GM23338 (cell line): ENCODE measurements at regions not wholly inside any gene's neighbourhood (a gene's known extent, or its start where the extent isn't known, plus 50 kb on each side); places are given as distances from the start of the nearest gene placed in this dataset.

ENCODE experiments used
- ATAC-seq: fragments of 200-7000 bp; cut with Tn5 transposase; 3 replicates; pipeline ENCODE4 v1.9.1; 2020
- DNase-seq: peaks from one replicate; pipeline ENCODE4 v3.0.0-alpha.2; 2015; ENCODE audit warnings: low spot score
- H2AFZ ChIP-seq: fragments of 200-600 bp; sonication (generic); 2 replicates; pipeline ENCODE4 v1.8.0; 2016; ENCODE audit warnings: antibody characterized with exemption, mild to moderate bottlenecking, moderate library complexity
- H3F3A ChIP-seq: fragments of 200-600 bp; sonication (generic); replicated peaks from 2 replicates; pipeline ENCODE4 v1.8.0; 2017; ENCODE audit warnings: antibody characterized with exemption, mixed run types, low read depth
- H3K27ac ChIP-seq: fragments of 200-600 bp; sonication (generic); 2 replicates; pipeline ENCODE4 v1.6.1; 2016; ENCODE audit warnings: low read depth
- H3K27me3 ChIP-seq: fragments of 200-600 bp; sonication (generic); 2 replicates; pipeline ENCODE4 v1.8.0; 2016; ENCODE audit warnings: mild to moderate bottlenecking, mixed run types, moderate library complexity; ENCODE audit not compliant: insufficient read depth
- H3K36me3 ChIP-seq: fragments of 200-600 bp; sonication (generic); 2 replicates; pipeline ENCODE4 v1.8.0; 2016; ENCODE audit warnings: mild to moderate bottlenecking; ENCODE audit not compliant: insufficient read depth
- H3K4me1 ChIP-seq: fragments of 200-600 bp; sonication (generic); 2 replicates; pipeline ENCODE4 v1.8.0; 2016; ENCODE audit warnings: mild to moderate bottlenecking, moderate library complexity; ENCODE audit not compliant: insufficient read depth
- H3K4me2 ChIP-seq: fragments of 200-600 bp; sonication (generic); 2 replicates; pipeline ENCODE4 v1.7.1; 2017; ENCODE audit warnings: mixed run types
- H3K4me3 ChIP-seq: fragments of 200-600 bp; sonication (generic); 2 replicates; pipeline ENCODE4 v1.6.1; 2016; ENCODE audit warnings: mixed run types
- H3K79me2 ChIP-seq: fragments of 200-600 bp; sonication (generic); replicated peaks from 2 replicates; pipeline ENCODE4 v1.8.0; 2017; ENCODE audit warnings: mild to moderate bottlenecking; ENCODE audit not compliant: insufficient read depth
- H3K9me2 ChIP-seq: fragments of 200-600 bp; sonication (generic); 2 replicates; pipeline ENCODE4 v1.8.0; 2017; ENCODE audit not compliant: insufficient read depth
- H4K20me1 ChIP-seq: fragments of 200-600 bp; sonication (generic); replicated peaks from 2 replicates; pipeline ENCODE4 v1.8.0; 2017; ENCODE audit warnings: mild to moderate bottlenecking; ENCODE audit not compliant: insufficient read depth
- H3K27ac Mint-ChIP-seq: 2 replicates; pipeline ENCODE4 v1.8.0; 2020; ENCODE audit warnings: inconsistent platforms, mild to moderate bottlenecking, moderate library complexity, mixed read lengths
- H3K27me3 Mint-ChIP-seq: 3 replicates; pipeline ENCODE4 v1.8.0; 2022; ENCODE audit warnings: low read depth, mild to moderate bottlenecking, moderate library complexity, mixed read lengths, inconsistent platforms; ENCODE audit not compliant: insufficient read depth, poor library complexity
- H3K36me3 Mint-ChIP-seq: 3 replicates; pipeline ENCODE4 v1.8.0; 2021; ENCODE audit warnings: low read depth, mild to moderate bottlenecking, inconsistent platforms, moderate library complexity, mixed read lengths
- H3K4me1 Mint-ChIP-seq: 3 replicates; pipeline ENCODE4 v1.8.0; 2020; ENCODE audit warnings: mild to moderate bottlenecking, inconsistent platforms, mixed read lengths
- H3K4me3 Mint-ChIP-seq: 3 replicates; pipeline ENCODE4 v1.8.0; 2021; ENCODE audit warnings: moderate library complexity, mild to moderate bottlenecking, inconsistent platforms, mixed read lengths
- H3K9me3 Mint-ChIP-seq: 3 replicates; pipeline ENCODE4 v1.8.0; 2020; ENCODE audit warnings: moderate library complexity, mild to moderate bottlenecking, inconsistent platforms, mixed read lengths
- EZH2 ChIP-seq: fragments of 200-600 bp; sonication (generic); IDR thresholded peaks from one replicate; pipeline ENCODE4 v1.8.0; 2017; ENCODE audit warnings: antibody characterized with exemption, mild to moderate bottlenecking, low read depth; ENCODE audit not compliant: unreplicated experiment
- JUNB ChIP-seq: IDR thresholded peaks from one replicate; pipeline ENCODE4 v1.6.1; 2016; ENCODE audit warnings: antibody characterized with exemption; ENCODE audit not compliant: unreplicated experiment
- POLR2AphosphoS5 ChIP-seq: IDR thresholded peaks from 2 replicates; pipeline ENCODE4 v1.6.1; 2016; ENCODE audit warnings: antibody characterized with exemption, low read depth
- STAT1 ChIP-seq: IDR thresholded peaks from one replicate; pipeline ENCODE4 v1.6.1; 2016; ENCODE audit warnings: antibody characterized with exemption; ENCODE audit not compliant: unreplicated experiment
- TF ChIP-seq, protein P1 (sequence below): IDR thresholded peaks from one replicate; pipeline ENCODE4 v1.6.1; 2018; ENCODE audit warnings: antibody characterized with exemption; ENCODE audit not compliant: unreplicated experiment
- TF ChIP-seq, protein P2 (sequence below): fragments of 250-450 bp; sonication (Bioruptor Pico); IDR thresholded peaks from 2 replicates; pipeline ENCODE4 v1.5.0; 2020; ENCODE audit warnings: mild to moderate bottlenecking, moderate library complexity
- TF ChIP-seq, protein P3 (sequence below), 2 experiments: fragments of 200-600 bp in 1 of 2; sonication (generic) in 1 of 2; conservative IDR thresholded peaks; 2 replicates each; pipeline versions ENCODE4 v1.5.1 to v1.6.1; 2016 to 2017; ENCODE audit warnings: antibody characterized with exemption in 2 of 2, low read depth in 2 of 2, mild to moderate bottlenecking in 2 of 2, moderate library complexity in 1 of 2

DNA sequence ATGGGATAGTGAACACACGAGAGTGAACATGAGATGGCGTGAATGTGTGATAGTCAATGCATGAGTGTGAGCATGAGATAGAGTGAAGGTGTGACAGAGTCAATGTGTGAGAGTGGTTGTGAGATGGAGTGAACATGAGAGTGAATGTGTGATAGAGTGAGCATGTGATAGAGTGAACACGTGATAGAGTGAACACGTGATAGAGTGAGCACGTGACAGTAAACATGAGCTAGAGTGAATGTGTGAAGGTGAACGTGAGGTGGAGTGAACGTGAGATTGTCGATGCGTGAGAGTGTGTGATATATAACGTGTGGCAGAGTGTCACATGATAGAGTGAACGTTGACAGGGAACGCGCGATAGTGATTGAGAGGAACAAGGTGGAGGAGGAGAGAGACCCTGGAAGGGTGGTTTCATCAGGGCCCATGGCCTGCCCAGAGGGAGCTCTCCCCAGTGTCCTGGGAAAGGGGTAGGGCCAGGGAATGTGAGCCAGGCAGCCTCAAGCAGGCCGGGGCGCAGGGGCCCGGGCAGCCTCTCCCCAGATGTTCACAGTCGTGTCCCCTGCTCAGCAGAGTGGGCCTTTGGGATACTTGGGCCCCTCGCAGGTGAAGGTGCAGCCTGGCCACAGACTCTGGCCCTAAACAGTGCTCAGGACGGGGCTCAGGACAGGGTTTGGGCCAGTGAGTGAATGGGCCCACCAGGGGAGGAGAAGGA, 516.9 kb downstream of the EIPR1 start:
- Histone ChIP-seq H3K27me3 (no peaks in the 10 kb centered on the region), H3K9me2 (0 out of 2 replicates have a peak, but pooled peaks cover 10% of the 10 kb centered on the region), H3K4me1 (no peaks in the 10 kb centered on the region), H4K20me1 (no peaks in the 10 kb centered on the region), H3K27ac (no peak overlapping the region), H3K79me2 (no peaks in the 10 kb centered on the region), H3F3A (no peaks in the 10 kb centered on the region; the same call in 1 of the 2 replicates), H3K36me3 (no peaks in the 10 kb centered on the region), H3K4me3 (no peak overlapping the region), H2AFZ (no peak overlapping the region), H3K4me2 (no peak overlapping the region)
- no peak for ATAC-seq
- Mint-ChIP-seq H3K36me3 (no peaks in the 10 kb centered on the region), H3K4me1 (no peaks in the 10 kb centered on the region), H3K4me3 (no peak overlapping the region), H3K9me3 (peaks cover 10% of the 10 kb centered on the region; the same call in 1 of the 3 replicates), H3K27ac (no peak overlapping the region), H3K27me3 (no peaks in the 10 kb centered on the region)
- TF ChIP-seq, protein P1, sequence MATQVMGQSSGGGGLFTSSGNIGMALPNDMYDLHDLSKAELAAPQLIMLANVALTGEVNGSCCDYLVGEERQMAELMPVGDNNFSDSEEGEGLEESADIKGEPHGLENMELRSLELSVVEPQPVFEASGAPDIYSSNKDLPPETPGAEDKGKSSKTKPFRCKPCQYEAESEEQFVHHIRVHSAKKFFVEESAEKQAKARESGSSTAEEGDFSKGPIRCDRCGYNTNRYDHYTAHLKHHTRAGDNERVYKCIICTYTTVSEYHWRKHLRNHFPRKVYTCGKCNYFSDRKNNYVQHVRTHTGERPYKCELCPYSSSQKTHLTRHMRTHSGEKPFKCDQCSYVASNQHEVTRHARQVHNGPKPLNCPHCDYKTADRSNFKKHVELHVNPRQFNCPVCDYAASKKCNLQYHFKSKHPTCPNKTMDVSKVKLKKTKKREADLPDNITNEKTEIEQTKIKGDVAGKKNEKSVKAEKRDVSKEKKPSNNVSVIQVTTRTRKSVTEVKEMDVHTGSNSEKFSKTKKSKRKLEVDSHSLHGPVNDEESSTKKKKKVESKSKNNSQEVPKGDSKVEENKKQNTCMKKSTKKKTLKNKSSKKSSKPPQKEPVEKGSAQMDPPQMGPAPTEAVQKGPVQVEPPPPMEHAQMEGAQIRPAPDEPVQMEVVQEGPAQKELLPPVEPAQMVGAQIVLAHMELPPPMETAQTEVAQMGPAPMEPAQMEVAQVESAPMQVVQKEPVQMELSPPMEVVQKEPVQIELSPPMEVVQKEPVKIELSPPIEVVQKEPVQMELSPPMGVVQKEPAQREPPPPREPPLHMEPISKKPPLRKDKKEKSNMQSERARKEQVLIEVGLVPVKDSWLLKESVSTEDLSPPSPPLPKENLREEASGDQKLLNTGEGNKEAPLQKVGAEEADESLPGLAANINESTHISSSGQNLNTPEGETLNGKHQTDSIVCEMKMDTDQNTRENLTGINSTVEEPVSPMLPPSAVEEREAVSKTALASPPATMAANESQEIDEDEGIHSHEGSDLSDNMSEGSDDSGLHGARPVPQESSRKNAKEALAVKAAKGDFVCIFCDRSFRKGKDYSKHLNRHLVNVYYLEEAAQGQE, result no peak
- TF ChIP-seq STAT1, result no peak
- no peak for TF ChIP-seq POLR2AphosphoS5
- no peak for DNase-seq

DNA sequence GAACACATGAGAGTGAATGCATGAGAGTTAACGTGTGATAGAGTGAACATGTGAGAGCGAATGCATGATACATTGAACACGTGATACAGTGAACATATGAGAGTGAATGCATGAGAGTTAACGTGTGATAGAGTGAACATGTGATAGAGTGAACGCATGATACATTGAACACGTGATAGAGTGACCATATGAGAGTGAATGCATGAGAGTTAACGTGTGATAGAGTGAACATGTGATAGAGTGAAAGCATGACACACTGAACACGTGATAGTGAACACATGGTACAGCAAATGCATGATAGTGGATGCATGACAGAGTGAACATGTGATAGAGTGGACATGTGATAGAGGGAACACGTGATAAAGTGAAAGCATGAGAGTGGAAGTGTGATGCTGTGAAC, 517.9 kb downstream of the EIPR1 start:
- H3K4me1 ChIP-seq, result no peaks in the 10 kb centered on the region
- H3K79me2 ChIP-seq, result no peaks in the 10 kb centered on the region
- no peak overlapping the region for H3K4me3 ChIP-seq
- no peaks in the 10 kb centered on the region for H3K36me3 ChIP-seq
- H4K20me1 ChIP-seq, result no peaks in the 10 kb centered on the region
- no peaks in the 10 kb centered on the region; the same call in 1 of the 2 replicates for H3F3A ChIP-seq
- Mint-ChIP-seq H3K4me1 (no peaks in the 10 kb centered on the region), H3K9me3 (peaks cover 10% of the 10 kb centered on the region; the same call in 1 of the 3 replicates), H3K36me3 (no peaks in the 10 kb centered on the region), H3K27ac (no peak overlapping the region), H3K27me3 (no peaks in the 10 kb centered on the region), H3K4me3 (no peak overlapping the region)
- ATAC-seq (no peak), DNase-seq (no peak)
- H3K9me2 ChIP-seq, result 0 out of 2 replicates have a peak, but pooled peaks cover 10% of the 10 kb centered on the region
- no peak overlapping the region for H2AFZ ChIP-seq
- no peak overlapping the region for H3K27ac ChIP-seq
- no peaks in the 10 kb centered on the region for H3K27me3 ChIP-seq
- no peak overlapping the region for H3K4me2 ChIP-seq
- TF ChIP-seq, protein P2, sequence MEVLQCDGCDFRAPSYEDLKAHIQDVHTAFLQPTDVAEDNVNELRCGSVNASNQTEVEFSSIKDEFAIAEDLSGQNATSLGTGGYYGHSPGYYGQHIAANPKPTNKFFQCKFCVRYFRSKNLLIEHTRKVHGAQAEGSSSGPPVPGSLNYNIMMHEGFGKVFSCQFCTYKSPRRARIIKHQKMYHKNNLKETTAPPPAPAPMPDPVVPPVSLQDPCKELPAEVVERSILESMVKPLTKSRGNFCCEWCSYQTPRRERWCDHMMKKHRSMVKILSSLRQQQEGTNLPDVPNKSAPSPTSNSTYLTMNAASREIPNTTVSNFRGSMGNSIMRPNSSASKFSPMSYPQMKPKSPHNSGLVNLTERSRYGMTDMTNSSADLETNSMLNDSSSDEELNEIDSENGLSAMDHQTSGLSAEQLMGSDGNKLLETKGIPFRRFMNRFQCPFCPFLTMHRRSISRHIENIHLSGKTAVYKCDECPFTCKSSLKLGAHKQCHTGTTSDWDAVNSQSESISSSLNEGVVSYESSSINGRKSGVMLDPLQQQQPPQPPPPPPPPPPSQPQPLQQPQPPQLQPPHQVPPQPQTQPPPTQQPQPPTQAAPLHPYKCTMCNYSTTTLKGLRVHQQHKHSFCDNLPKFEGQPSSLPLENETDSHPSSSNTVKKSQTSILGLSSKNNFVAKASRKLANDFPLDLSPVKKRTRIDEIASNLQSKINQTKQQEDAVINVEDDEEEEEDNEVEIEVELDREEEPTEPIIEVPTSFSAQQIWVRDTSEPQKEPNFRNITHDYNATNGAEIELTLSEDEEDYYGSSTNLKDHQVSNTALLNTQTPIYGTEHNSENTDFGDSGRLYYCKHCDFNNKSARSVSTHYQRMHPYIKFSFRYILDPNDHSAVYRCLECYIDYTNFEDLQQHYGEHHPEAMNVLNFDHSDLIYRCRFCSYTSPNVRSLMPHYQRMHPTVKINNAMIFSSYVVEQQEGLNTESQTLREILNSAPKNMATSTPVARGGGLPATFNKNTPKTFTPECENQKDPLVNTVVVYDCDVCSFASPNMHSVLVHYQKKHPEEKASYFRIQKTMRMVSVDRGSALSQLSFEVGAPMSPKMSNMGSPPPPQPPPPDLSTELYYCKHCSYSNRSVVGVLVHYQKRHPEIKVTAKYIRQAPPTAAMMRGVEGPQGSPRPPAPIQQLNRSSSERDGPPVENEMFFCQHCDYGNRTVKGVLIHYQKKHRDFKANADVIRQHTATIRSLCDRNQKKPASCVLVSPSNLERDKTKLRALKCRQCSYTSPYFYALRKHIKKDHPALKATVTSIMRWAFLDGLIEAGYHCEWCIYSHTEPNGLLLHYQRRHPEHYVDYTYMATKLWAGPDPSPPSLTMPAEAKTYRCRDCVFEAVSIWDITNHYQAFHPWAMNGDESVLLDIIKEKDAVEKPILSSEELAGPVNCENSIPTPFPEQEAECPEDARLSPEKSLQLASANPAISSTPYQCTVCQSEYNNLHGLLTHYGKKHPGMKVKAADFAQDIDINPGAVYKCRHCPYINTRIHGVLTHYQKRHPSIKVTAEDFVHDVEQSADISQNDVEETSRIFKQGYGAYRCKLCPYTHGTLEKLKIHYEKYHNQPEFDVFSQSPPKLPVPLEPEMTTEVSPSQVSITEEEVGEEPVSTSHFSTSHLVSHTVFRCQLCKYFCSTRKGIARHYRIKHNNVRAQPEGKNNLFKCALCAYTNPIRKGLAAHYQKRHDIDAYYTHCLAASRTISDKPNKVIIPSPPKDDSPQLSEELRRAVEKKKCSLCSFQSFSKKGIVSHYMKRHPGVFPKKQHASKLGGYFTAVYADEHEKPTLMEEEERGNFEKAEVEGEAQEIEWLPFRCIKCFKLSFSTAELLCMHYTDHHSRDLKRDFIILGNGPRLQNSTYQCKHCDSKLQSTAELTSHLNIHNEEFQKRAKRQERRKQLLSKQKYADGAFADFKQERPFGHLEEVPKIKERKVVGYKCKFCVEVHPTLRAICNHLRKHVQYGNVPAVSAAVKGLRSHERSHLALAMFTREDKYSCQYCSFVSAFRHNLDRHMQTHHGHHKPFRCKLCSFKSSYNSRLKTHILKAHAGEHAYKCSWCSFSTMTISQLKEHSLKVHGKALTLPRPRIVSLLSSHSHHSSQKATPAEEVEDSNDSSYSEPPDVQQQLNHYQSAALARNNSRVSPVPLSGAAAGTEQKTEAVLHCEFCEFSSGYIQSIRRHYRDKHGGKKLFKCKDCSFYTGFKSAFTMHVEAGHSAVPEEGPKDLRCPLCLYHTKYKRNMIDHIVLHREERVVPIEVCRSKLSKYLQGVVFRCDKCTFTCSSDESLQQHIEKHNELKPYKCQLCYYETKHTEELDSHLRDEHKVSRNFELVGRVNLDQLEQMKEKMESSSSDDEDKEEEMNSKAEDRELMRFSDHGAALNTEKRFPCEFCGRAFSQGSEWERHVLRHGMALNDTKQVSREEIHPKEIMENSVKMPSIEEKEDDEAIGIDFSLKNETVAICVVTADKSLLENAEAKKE (CRISPR knock-in tag), result no peak
- TF ChIP-seq JUNB (no peak), EZH2 (no peak)
- TF ChIP-seq, protein P3, sequence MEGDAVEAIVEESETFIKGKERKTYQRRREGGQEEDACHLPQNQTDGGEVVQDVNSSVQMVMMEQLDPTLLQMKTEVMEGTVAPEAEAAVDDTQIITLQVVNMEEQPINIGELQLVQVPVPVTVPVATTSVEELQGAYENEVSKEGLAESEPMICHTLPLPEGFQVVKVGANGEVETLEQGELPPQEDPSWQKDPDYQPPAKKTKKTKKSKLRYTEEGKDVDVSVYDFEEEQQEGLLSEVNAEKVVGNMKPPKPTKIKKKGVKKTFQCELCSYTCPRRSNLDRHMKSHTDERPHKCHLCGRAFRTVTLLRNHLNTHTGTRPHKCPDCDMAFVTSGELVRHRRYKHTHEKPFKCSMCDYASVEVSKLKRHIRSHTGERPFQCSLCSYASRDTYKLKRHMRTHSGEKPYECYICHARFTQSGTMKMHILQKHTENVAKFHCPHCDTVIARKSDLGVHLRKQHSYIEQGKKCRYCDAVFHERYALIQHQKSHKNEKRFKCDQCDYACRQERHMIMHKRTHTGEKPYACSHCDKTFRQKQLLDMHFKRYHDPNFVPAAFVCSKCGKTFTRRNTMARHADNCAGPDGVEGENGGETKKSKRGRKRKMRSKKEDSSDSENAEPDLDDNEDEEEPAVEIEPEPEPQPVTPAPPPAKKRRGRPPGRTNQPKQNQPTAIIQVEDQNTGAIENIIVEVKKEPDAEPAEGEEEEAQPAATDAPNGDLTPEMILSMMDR (conservative IDR thresholded peaks at IDR 0.05; ENCODE audit: low read depth in 2 of 2), result no peak
